ENCODE measurements at regions not wholly inside any gene's neighbourhood (a gene's known extent, or its start where the extent isn't known, plus 50 kb on each side); places are given as distances from the start of the nearest gene placed in this dataset.

DNA sequence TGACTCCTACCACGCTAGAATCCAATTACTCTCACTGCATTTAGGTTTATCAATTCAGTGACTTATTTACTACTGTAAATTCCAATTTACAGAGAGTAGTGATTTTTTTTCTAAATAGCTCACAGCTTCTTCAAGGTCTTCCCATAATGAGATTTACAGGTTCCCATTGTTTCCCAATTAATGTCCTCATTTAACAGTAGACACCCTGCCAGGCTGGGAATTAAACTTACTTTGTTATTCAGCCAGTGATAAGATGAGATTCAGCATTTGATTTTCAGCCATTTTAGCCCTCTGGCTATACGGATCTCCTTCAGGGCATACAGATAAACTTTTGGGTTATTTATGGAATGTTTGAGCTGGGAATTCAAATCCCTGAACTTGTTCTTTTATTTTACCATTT is 582.9 kb upstream of the EYS start:
- no TSS peak for BruUV-seq (replicated peaks)
- intact Hi-C loops (cut with micrococcal nuclease): no loop called here
- H2AFZ ChIP-seq (ENCODE audit: low read depth, low read length): no peak overlapping the region
- ChIA-PET CTCF (no interaction called here), POLR2A (no interaction called here)
- H4K20me1 ChIP-seq (replicated peaks; ENCODE audit: control insufficient read depth, extremely low read depth, insufficient read depth, low read length): no peaks in the 10 kb centered on the region
- H3K9ac ChIP-seq (replicated peaks; ENCODE audit: extremely low read depth, insufficient read depth, low read length): no peak overlapping the region
- H3K79me2 ChIP-seq (ENCODE audit: control insufficient read depth, insufficient read depth, low read length): no peaks in the 10 kb centered on the region
- no peaks in the 10 kb centered on the region for H3K36me3 ChIP-seq (ENCODE audit: control insufficient read depth in 2 of 2, extremely low read depth in 1 of 2, insufficient read depth in 2 of 2, low read length in 2 of 2)
- no peak for FAIRE-seq
- TF ChIP-seq MYC (IDR thresholded peaks at IDR 0.05; ENCODE audit: low read depth, low read length) (no peak), JUN (IDR thresholded peaks at IDR 0.05; ENCODE audit: borderline replicate concordance, insufficient read depth, insufficient read length, low read depth) (no peak), POLR2AphosphoS5 (IDR thresholded peaks at IDR 0.05; ENCODE audit: insufficient read depth, low read depth, low read length) (no peak), GATA2 (IDR thresholded peaks at IDR 0.05; ENCODE audit: insufficient read depth, insufficient read length, low read depth, low read length) (no peak), POLR2A (IDR thresholded peaks at IDR 0.05; ENCODE audit: low read depth, low read length) (no peak), FOS (IDR thresholded peaks at IDR 0.05; ENCODE audit: borderline replicate concordance, insufficient read depth, low read length) (no peak), EZH2 (IDR thresholded peaks at IDR 0.05; ENCODE audit: borderline replicate concordance, low read depth, low read length, severe bottlenecking) (no peak)
- TF ChIP-seq, protein P1, sequence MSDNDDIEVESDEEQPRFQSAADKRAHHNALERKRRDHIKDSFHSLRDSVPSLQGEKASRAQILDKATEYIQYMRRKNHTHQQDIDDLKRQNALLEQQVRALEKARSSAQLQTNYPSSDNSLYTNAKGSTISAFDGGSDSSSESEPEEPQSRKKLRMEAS (IDR thresholded peaks at IDR 0.05; ENCODE audit: insufficient read depth, insufficient read length): no peak
- TF ChIP-seq, protein P2, sequence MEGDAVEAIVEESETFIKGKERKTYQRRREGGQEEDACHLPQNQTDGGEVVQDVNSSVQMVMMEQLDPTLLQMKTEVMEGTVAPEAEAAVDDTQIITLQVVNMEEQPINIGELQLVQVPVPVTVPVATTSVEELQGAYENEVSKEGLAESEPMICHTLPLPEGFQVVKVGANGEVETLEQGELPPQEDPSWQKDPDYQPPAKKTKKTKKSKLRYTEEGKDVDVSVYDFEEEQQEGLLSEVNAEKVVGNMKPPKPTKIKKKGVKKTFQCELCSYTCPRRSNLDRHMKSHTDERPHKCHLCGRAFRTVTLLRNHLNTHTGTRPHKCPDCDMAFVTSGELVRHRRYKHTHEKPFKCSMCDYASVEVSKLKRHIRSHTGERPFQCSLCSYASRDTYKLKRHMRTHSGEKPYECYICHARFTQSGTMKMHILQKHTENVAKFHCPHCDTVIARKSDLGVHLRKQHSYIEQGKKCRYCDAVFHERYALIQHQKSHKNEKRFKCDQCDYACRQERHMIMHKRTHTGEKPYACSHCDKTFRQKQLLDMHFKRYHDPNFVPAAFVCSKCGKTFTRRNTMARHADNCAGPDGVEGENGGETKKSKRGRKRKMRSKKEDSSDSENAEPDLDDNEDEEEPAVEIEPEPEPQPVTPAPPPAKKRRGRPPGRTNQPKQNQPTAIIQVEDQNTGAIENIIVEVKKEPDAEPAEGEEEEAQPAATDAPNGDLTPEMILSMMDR (IDR thresholded peaks at IDR 0.05; ENCODE audit: extremely low read depth in 1 of 2, insufficient read depth in 1 of 2, low read depth in 1 of 2, low read length in 2 of 2): no peak
- no peaks in the 10 kb centered on the region for H3K9me1 ChIP-seq (replicated peaks; ENCODE audit: control insufficient read depth, extremely low read depth, insufficient read depth, low read length)
- H3K4me1 ChIP-seq (ENCODE audit: control insufficient read depth, extremely low read depth, insufficient read depth, low read length): no peaks in the 10 kb centered on the region
- no peak overlapping the region for H3K4me3 ChIP-seq (replicated peaks in 1 of 3; ENCODE audit: insufficient read depth in 1 of 3, low read depth in 1 of 3, low read length in 3 of 3)
- dilution Hi-C loops (cut with MboI; ENCODE audit: extremely low pct_ligation_motif_present, low sequenced_read_pairs): no loop called here
- H3K27me3 ChIP-seq (ENCODE audit: control insufficient read depth in 2 of 2, insufficient read depth in 2 of 2, low read length in 2 of 2): no peaks in the 10 kb centered on the region
- no peak overlapping the region for H3K4me2 ChIP-seq (ENCODE audit: insufficient read depth, low read length)
- H3K9me3 ChIP-seq (replicated peaks; ENCODE audit: control insufficient read depth, insufficient read depth, low read length): peaks cover 1% of the 10 kb centered on the region
- H3K27ac ChIP-seq (ENCODE audit: insufficient read depth, low read depth, low read length): no peak overlapping the region
- no peak for DNase-seq (ENCODE audit: low read depth, low spot score)

Measured in endothelial cell of umbilical vein (primary cell).